ENCODE measurements at regions not wholly inside any gene's neighbourhood (a gene's known extent, or its start where the extent isn't known, plus 50 kb on each side); places are given as distances from the start of the nearest gene placed in this dataset.
A peak's percentile ranks its signal among the peaks of the same experiment; 100 is the strongest.

DNA sequence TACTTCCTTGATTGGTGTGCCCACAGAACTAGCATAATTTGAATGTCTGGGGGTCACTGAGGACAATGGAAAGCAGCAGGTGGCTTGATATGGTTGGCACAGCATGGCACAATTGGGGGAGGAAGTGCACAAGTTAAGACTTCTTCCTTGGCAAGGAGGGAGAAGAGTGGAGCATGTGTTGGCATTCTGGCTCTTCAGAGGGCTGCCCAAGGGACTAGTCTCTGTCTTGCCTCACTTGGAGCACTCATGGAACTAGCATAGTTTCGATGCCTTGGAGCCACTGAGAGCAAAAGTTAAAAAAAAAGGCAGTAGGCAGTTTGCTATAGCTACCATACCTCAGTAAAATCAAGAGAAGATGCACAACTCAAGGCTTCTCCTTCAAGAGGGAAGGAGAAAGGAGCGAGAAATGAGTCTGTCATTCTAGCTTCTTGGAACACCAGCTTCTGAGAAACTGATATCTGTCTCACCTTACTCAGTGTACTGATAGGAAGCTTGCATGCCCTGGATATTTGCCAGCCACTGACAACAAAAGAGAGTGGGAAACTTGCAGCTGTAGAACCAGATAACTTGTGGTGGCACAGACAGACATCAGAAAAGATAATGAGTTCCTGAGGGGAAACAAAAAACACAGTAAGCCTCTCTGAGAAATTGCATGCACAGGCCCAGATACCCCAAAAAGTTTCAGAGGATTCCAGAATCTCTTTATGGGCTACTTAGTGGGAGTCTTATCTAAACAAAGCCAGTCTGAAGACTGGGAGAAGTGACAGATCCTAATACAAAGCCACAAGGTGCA is 207.5 kb upstream of the SAMSN1 start (continued):
- TF ChIP-seq UBTF (IDR thresholded peaks at IDR 0.05; ENCODE audit: borderline replicate concordance in 1 of 2, low read depth in 2 of 2, low read length in 2 of 2) (0 out of 4 replicates have a peak, but pooled peaks have one; percentile 18 to 46), ZNF77 (CRISPR knock-in tag; IDR thresholded peaks at IDR 0.05) (no peak), FUS (optimal IDR thresholded peaks at IDR 0.05; ENCODE audit: low read depth, low read length) (no peak), EZH2 (IDR thresholded peaks at IDR 0.05; ENCODE audit: borderline replicate concordance, low read depth, low read length) (no peak), POLR2AphosphoS2 (IDR thresholded peaks at IDR 0.05; ENCODE audit: low read length) (no peak; the same call in 1 of the 2 replicates), ZNF780A (CRISPR knock-in tag; IDR thresholded peaks at IDR 0.05) (no peak), CREB1 (IDR thresholded peaks at IDR 0.05) (peak; percentile 52; the same call in 1 of the 2 replicates), CREB1 (CRISPR knock-in tag; IDR thresholded peaks at IDR 0.05) (no peak), SIX5 (IDR thresholded peaks at IDR 0.05; ENCODE audit: borderline replicate concordance in 1 of 2, insufficient read depth in 1 of 2, low read depth in 1 of 2, low read length in 2 of 2) (no peak; a peak in 1 of 4 replicates), HSF4 (CRISPR knock-in tag; IDR thresholded peaks at IDR 0.05; ENCODE audit: borderline replicate concordance) (no peak), TBL1XR1 (IDR thresholded peaks at IDR 0.05; ENCODE audit: low read length in 2 of 2) (peak; percentile 90 to 99), PHTF2 (CRISPR knock-in tag; IDR thresholded peaks at IDR 0.05) (no peak), CTBP1 (IDR thresholded peaks at IDR 0.05; ENCODE audit: borderline replicate concordance) (peak; percentile 96), ZMIZ1 (IDR thresholded peaks at IDR 0.05; ENCODE audit: low read depth in 2 of 2, low read length in 2 of 2) (peak in 1 of 2 experiments; percentile 92; a peak in 2 of 4 replicates), TARDBP (IDR thresholded peaks at IDR 0.05) (no peak), ZNF146 (CRISPR knock-in tag; IDR thresholded peaks at IDR 0.05; ENCODE audit: unreplicated experiment) (no peak), DLX4 (CRISPR knock-in tag; IDR thresholded peaks at IDR 0.05) (no peak)
- TF ChIP-seq, protein P1, sequence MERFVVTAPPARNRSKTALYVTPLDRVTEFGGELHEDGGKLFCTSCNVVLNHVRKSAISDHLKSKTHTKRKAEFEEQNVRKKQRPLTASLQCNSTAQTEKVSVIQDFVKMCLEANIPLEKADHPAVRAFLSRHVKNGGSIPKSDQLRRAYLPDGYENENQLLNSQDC (CRISPR knock-in tag; IDR thresholded peaks at IDR 0.05), result no peak
- TF ChIP-seq, protein P2, sequence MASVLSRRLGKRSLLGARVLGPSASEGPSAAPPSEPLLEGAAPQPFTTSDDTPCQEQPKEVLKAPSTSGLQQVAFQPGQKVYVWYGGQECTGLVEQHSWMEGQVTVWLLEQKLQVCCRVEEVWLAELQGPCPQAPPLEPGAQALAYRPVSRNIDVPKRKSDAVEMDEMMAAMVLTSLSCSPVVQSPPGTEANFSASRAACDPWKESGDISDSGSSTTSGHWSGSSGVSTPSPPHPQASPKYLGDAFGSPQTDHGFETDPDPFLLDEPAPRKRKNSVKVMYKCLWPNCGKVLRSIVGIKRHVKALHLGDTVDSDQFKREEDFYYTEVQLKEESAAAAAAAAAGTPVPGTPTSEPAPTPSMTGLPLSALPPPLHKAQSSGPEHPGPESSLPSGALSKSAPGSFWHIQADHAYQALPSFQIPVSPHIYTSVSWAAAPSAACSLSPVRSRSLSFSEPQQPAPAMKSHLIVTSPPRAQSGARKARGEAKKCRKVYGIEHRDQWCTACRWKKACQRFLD (CRISPR knock-in tag; IDR thresholded peaks at IDR 0.05), result peak; percentile 86

All from K562 (cell line).